K562 (cell line): ENCODE measurements at regions not wholly inside any gene's neighbourhood (a gene's known extent, or its start where the extent isn't known, plus 50 kb on each side); places are given as distances from the start of the nearest gene placed in this dataset.

ENCODE experiments used
- BRCA1 ChIP-seq, 2 experiments: fragments of 450-650 bp in 1 of 2; sonication (generic) in 1 of 2; formaldehyde crosslinking in 1 of 2; IDR thresholded peaks; 2 replicates each; pipeline versions ENCODE4 v1.5.0 to v1.6.1; 2017 to 2020; ENCODE audit warnings: mild to moderate bottlenecking in 1 of 2, missing genetic modification reagents in 1 of 2
- BRF1 ChIP-seq: IDR thresholded peaks from 3 replicates; pipeline ENCODE4 v1.6.1; 2011; ENCODE audit warnings: borderline replicate concordance, mild to moderate bottlenecking; ENCODE audit not compliant: insufficient read length; ENCODE audit errors: extremely low read depth
- CBFA2T3 ChIP-seq: fragments of 450-650 bp; IDR thresholded peaks from 2 replicates; pipeline ENCODE4 v1.6.1; 2017
- CTCF ChIP-seq, 3 experiments: IDR thresholded peaks in 2 of 3; conservative IDR thresholded peaks in 1 of 3; 2 replicates each; pipeline ENCODE4 v1.5.1; 2011 to 2012; ENCODE audit warnings: low read length in 3 of 3, mild to moderate bottlenecking in 3 of 3, control low read depth in 2 of 3, improper control_type of control experiment in 1 of 3, inconsistent platforms in 1 of 3, low read depth in 1 of 3, mixed read lengths in 1 of 3, moderate library complexity in 1 of 3; ENCODE audit not compliant: insufficient read depth in 2 of 3
- DPF2 ChIP-seq: fragments of 450-650 bp; IDR thresholded peaks from 2 replicates; pipeline ENCODE4 v1.6.1; 2016
- E2F8 ChIP-seq: fragments of 450-650 bp; IDR thresholded peaks from 2 replicates; pipeline ENCODE4 v1.7.1; 2018; ENCODE audit warnings: mild to moderate bottlenecking, low read depth; ENCODE audit not compliant: partially characterized antibody
- ETV5 ChIP-seq: sonication (generic); formaldehyde crosslinking; IDR thresholded peaks from 2 replicates; pipeline ENCODE4 v1.4.0; 2020; ENCODE audit warnings: low read depth, mild to moderate bottlenecking, missing genetic modification reagents
- EWSR1 ChIP-seq: fragments of 450-650 bp; IDR thresholded peaks from 2 replicates; pipeline ENCODE4 v1.6.1; 2018; ENCODE audit warnings: borderline replicate concordance, mild to moderate bottlenecking, low read depth, moderate library complexity; ENCODE audit not compliant: partially characterized antibody
- FOXK1 ChIP-seq: sonication (generic); formaldehyde crosslinking; IDR thresholded peaks from 2 replicates; pipeline ENCODE4 v1.8.0; 2022; ENCODE audit warnings: missing genetic modification reagents, mild to moderate bottlenecking, borderline replicate concordance
- GTF2A2 ChIP-seq: IDR thresholded peaks from 2 replicates; pipeline ENCODE4 v1.6.1; 2016; ENCODE audit warnings: mild to moderate bottlenecking, missing genetic modification characterization, missing compliant biosample characterization
- HOXB6 ChIP-seq: fragments of 250-450 bp; sonication (Bioruptor Pico); IDR thresholded peaks from 2 replicates; pipeline ENCODE4 v1.5.1; 2022; ENCODE audit warnings: mild to moderate bottlenecking, borderline replicate concordance
- KLF6 ChIP-seq: fragments of 250-450 bp; sonication (Bioruptor Pico); IDR thresholded peaks from 2 replicates; pipeline ENCODE4 v1.4.0; 2020; ENCODE audit warnings: mild to moderate bottlenecking, moderate library complexity, borderline replicate concordance
- MECOM ChIP-seq: fragments of 250-450 bp; sonication (Bioruptor Pico); IDR thresholded peaks from 2 replicates; pipeline ENCODE4 v1.8.0; 2022; ENCODE audit warnings: inconsistent platforms
- MTA3 ChIP-seq: fragments of 450-650 bp; formaldehyde crosslinking; IDR thresholded peaks from 2 replicates; pipeline ENCODE4 v1.6.1; 2017; ENCODE audit warnings: mild to moderate bottlenecking, borderline replicate concordance
- PCBP1 ChIP-seq: fragments of 200-400 bp; formaldehyde crosslinking; IDR thresholded peaks from 2 replicates; pipeline ENCODE4 v1.6.1; 2018; ENCODE audit warnings: mild to moderate bottlenecking, low read depth, low read length; ENCODE audit not compliant: poor library complexity, severe bottlenecking
- PTBP1 ChIP-seq: fragments of 200-400 bp; formaldehyde crosslinking; IDR thresholded peaks from 2 replicates; pipeline ENCODE4 v1.6.1; 2017; ENCODE audit warnings: low read depth, low read length
- RBM15 ChIP-seq: fragments of 200-400 bp; formaldehyde crosslinking; IDR thresholded peaks from 2 replicates; pipeline ENCODE4 v1.6.1; 2018; ENCODE audit warnings: mild to moderate bottlenecking, low read length, moderate library complexity; ENCODE audit not compliant: insufficient read depth
- RBM17 ChIP-seq: fragments of 200-400 bp; formaldehyde crosslinking; IDR thresholded peaks from 2 replicates; pipeline ENCODE4 v1.6.1; 2017; ENCODE audit warnings: low read depth, mild to moderate bottlenecking, low read length, borderline replicate concordance
- SAP30 ChIP-seq: fragments of 200-600 bp; sonication (generic); IDR thresholded peaks from 2 replicates; pipeline ENCODE4 v1.6.1; 2012; ENCODE audit warnings: borderline replicate concordance, low read depth, mild to moderate bottlenecking, moderate library complexity, low read length, control low read depth, inconsistent platforms; ENCODE audit not compliant: insufficient read depth, poor library complexity, severe bottlenecking
- SMAD1 ChIP-seq: fragments of 150-350 bp; IDR thresholded peaks from 2 replicates; pipeline ENCODE4 v1.6.1; 2014; ENCODE audit warnings: low read length, low read depth; ENCODE audit not compliant: partially characterized antibody
- TAF9B ChIP-seq: fragments of 450-650 bp; IDR thresholded peaks from 2 replicates; pipeline ENCODE4 v1.6.1; 2018; ENCODE audit warnings: mild to moderate bottlenecking; ENCODE audit not compliant: partially characterized antibody
- TAL1 ChIP-seq: fragments of 450-650 bp; IDR thresholded peaks from 2 replicates; pipeline ENCODE4 v1.6.1; 2016; ENCODE audit warnings: mild to moderate bottlenecking
- ZEB2 ChIP-seq: fragments of 450-650 bp; IDR thresholded peaks from 2 replicates; pipeline ENCODE4 v1.6.1; 2016
- ZNF586 ChIP-seq: fragments of 450-650 bp; formaldehyde crosslinking; conservative IDR thresholded peaks from 2 replicates; pipeline ENCODE4 v1.4.0; 2020; ENCODE audit warnings: mild to moderate bottlenecking, moderate library complexity

- no peak for TF ChIP-seq TAF9B
- no peak for TF ChIP-seq RBM15
- TF ChIP-seq CBFA2T3 = no peak
- no peak for TF ChIP-seq TAL1
- peak; percentile 37; the same call in 1 of the 2 replicates for TF ChIP-seq DPF2
- TF ChIP-seq RBM17 = no peak
- TF ChIP-seq SMAD1 = no peak
- no peak for TF ChIP-seq SAP30
- no peak for TF ChIP-seq EWSR1
- TF ChIP-seq E2F8 = peak; percentile 63
- TF ChIP-seq KLF6 (CRISPR knock-in tag) = no peak
- TF ChIP-seq MTA3 = peak; percentile 66; the same call in 1 of the 2 replicates
- no peak for TF ChIP-seq BRF1
- no peak for TF ChIP-seq HOXB6 (CRISPR knock-in tag)
- peak; percentile 73 for TF ChIP-seq ZEB2
- TF ChIP-seq CTCF (IDR thresholded peaks at IDR 0.05 in 2 of 3, conservative IDR thresholded peaks at IDR 0.05 in 1 of 3; ENCODE audit: insufficient read depth in 2 of 3, low read depth in 1 of 3, low read length in 3 of 3) = peak; percentile 68 to 94 (median 92)
- TF ChIP-seq PTBP1 = no peak
- TF ChIP-seq BRCA1 (IDR thresholded peaks at IDR 0.05) = no peak
- no peak for TF ChIP-seq BRCA1 (CRISPR knock-in tag; IDR thresholded peaks at IDR 0.05)
- no peak for TF ChIP-seq PCBP1
- TF ChIP-seq ZNF586 = no peak
- no peak for TF ChIP-seq FOXK1 (CRISPR knock-in tag)
- no peak for TF ChIP-seq GTF2A2 (tag)
- TF ChIP-seq ETV5 (CRISPR knock-in tag) = no peak
- TF ChIP-seq MECOM = no peak
Measured at GRCh38 chr6:27078734-27079357, 168.7 kb upstream of the PRSS16 start (continued).
